Fibroblast of villous mesenchyme (primary cell): ENCODE measurements at regions not wholly inside any gene's neighbourhood (a gene's known extent, or its start where the extent isn't known, plus 50 kb on each side); places are given as distances from the start of the nearest gene placed in this dataset.
"Not testable (repeated sequence)": the region's sequence is repeated elsewhere in the genome, so short reads cannot be mapped to it uniquely, and the experiment has no call there.

Source experiments
- DNase-seq: peaks from one replicate; pipeline ENCODE4 v3.0.0-alpha.2; 2010; ENCODE audit warnings: low read depth
- H3K4me3 ChIP-seq: 2 replicates; pipeline ENCODE4 v1.5.1; 2011; ENCODE audit warnings: low read depth, mild to moderate bottlenecking, low read length
- CTCF ChIP-seq: IDR thresholded peaks from 2 replicates; pipeline ENCODE4 v1.5.1; 2012; ENCODE audit warnings: low read depth, mild to moderate bottlenecking, low read length; ENCODE audit not compliant: insufficient read depth

- DNase-seq, H3K4me3 ChIP-seq: not testable (repeated sequence)
Observed at GRCh38 chr10:38315090-38315805, 221.1 kb downstream of the ZNF37A start.

GRCh38 chr10:38321393-38321792 is 227.3 kb downstream of the ZNF37A start:
- not testable (repeated sequence) for DNase-seq, H3K4me3 ChIP-seq

- not testable (repeated sequence) for H3K4me3 ChIP-seq, DNase-seq
Observed at GRCh38 chr10:38330306-38330705, 236.2 kb downstream of the ZNF37A start.

- not testable (repeated sequence) for H3K4me3 ChIP-seq
Observed at GRCh38 chr10:38331106-38331505, 237.0 kb downstream of the ZNF37A start.

GRCh38 chr10:38333699-38334098 is 239.6 kb downstream of the ZNF37A start:
- H3K4me3 ChIP-seq, result not testable (repeated sequence)

More at GRCh38 chr10:38331106-38331505, 237.0 kb downstream of the ZNF37A start:
- not testable (repeated sequence) for DNase-seq

GRCh38 chr10:38350645-38351044 is 256.5 kb downstream of the ZNF37A start:
- not testable (repeated sequence) for H3K4me3 ChIP-seq, DNase-seq

More at GRCh38 chr10:38333699-38334098, 239.6 kb downstream of the ZNF37A start:
- DNase-seq, result not testable (repeated sequence)

GRCh38 chr10:38354410-38354809 is 260.3 kb downstream of the ZNF37A start:
- DNase-seq, H3K4me3 ChIP-seq: not testable (repeated sequence)

- DNase-seq, result peak; percentile 69
Observed at GRCh38 chr10:38355911-38356526, 261.9 kb downstream of the ZNF37A start.

GRCh38 chr10:38356527-38356926 is 262.4 kb downstream of the ZNF37A start:
- DNase-seq, result not testable (repeated sequence)
- H3K4me3 ChIP-seq, result peak overlapping the region; percentile 66

More at GRCh38 chr10:38355911-38356526, 261.9 kb downstream of the ZNF37A start:
- H3K4me3 ChIP-seq, result peak overlapping the region; percentile 66

- peak; percentile 6 for DNase-seq
- not testable (repeated sequence) for H3K4me3 ChIP-seq
Observed at GRCh38 chr10:38362514-38362913, 268.4 kb downstream of the ZNF37A start.

- H3K4me3 ChIP-seq, DNase-seq: not testable (repeated sequence)
Observed at GRCh38 chr10:38364073-38364472, 269.9 kb downstream of the ZNF37A start.

- DNase-seq, result peak; percentile 58
- TF ChIP-seq CTCF, result peak; percentile 43
- not testable (repeated sequence) for H3K4me3 ChIP-seq
Observed at GRCh38 chr10:38365917-38366316, 271.8 kb downstream of the ZNF37A start.

GRCh38 chr10:38383800-38384199 is 289.7 kb downstream of the ZNF37A start:
- not testable (repeated sequence) for DNase-seq, H3K4me3 ChIP-seq

- H3K4me3 ChIP-seq, DNase-seq: not testable (repeated sequence)
Observed at GRCh38 chr10:38386869-38387268, 292.7 kb downstream of the ZNF37A start.
